ENCODE measurements at regions not wholly inside any gene's neighbourhood (a gene's known extent, or its start where the extent isn't known, plus 50 kb on each side); places are given as distances from the start of the nearest gene placed in this dataset.

- DNase-seq (ENCODE audit: low read depth): no peak
These were observed 323.7 kb upstream of the KLF6 start for GRCh38 chr10:4108693-4109092.

- no peak for DNase-seq (ENCODE audit: low read depth)
These were observed 322.4 kb upstream of the KLF6 start for GRCh38 chr10:4107285-4107851.

GRCh38 chr10:4103603-4104002, 318.6 kb upstream of the KLF6 start:
- no peak for DNase-seq (ENCODE audit: low read depth)

- no peak for DNase-seq (ENCODE audit: low read depth)
These were observed 317.9 kb upstream of the KLF6 start for GRCh38 chr10:4102802-4103344.

GRCh38 chr10:4101918-4102654, 317.1 kb upstream of the KLF6 start:
- no peak for DNase-seq (ENCODE audit: low read depth)

- DNase-seq (ENCODE audit: low read depth): no peak
These were observed 315.4 kb upstream of the KLF6 start for GRCh38 chr10:4100380-4100779.

- no peak for DNase-seq (ENCODE audit: low read depth)
These were observed 314.2 kb upstream of the KLF6 start for GRCh38 chr10:4099202-4099601.

GRCh38 chr10:4095166-4095917, 310.3 kb upstream of the KLF6 start:
- no peak for DNase-seq (ENCODE audit: low read depth)

GRCh38 chr10:4094751-4095150, 309.7 kb upstream of the KLF6 start:
- DNase-seq (ENCODE audit: low read depth): no peak

- no peak for DNase-seq (ENCODE audit: low read depth)
These were observed 308.4 kb upstream of the KLF6 start for GRCh38 chr10:4093438-4093837.

GRCh38 chr10:4088354-4089066, 303.5 kb upstream of the KLF6 start:
- DNase-seq (ENCODE audit: low read depth): no peak

GRCh38 chr10:4086131-4086898, 301.3 kb upstream of the KLF6 start:
- no peak for DNase-seq (ENCODE audit: low read depth)

GRCh38 chr10:4083509-4084003, 298.5 kb upstream of the KLF6 start:
- no peak for DNase-seq (ENCODE audit: low read depth)

GRCh38 chr10:4082861-4083260, 297.9 kb upstream of the KLF6 start:
- no peak for DNase-seq (ENCODE audit: low read depth)

- no peak for DNase-seq (ENCODE audit: low read depth)
These were observed 296.7 kb upstream of the KLF6 start for GRCh38 chr10:4081685-4082111.

GRCh38 chr10:4080225-4080805, 295.3 kb upstream of the KLF6 start:
- no peak for DNase-seq (ENCODE audit: low read depth)

GRCh38 chr10:4079803-4080202, 294.8 kb upstream of the KLF6 start:
- DNase-seq (ENCODE audit: low read depth): no peak

GRCh38 chr10:4077804-4078203, 292.8 kb upstream of the KLF6 start:
- no peak for DNase-seq (ENCODE audit: low read depth)

- no peak for DNase-seq (ENCODE audit: low read depth)
These were observed 292.0 kb upstream of the KLF6 start for GRCh38 chr10:4076983-4077382.

- no peak for DNase-seq (ENCODE audit: low read depth)
These were observed 290.4 kb upstream of the KLF6 start for GRCh38 chr10:4075443-4075842.

Data from activated T-helper 9 cell treated with anti-CD3 and anti-CD28 coated beads, Interleukin-2, amount 50 U/mL, for 16 hours (primary cell).